Thymus (tissue), 11 donors: ENCODE measurements at regions not wholly inside any gene's neighbourhood (a gene's known extent, or its start where the extent isn't known, plus 50 kb on each side); places are given as distances from the start of the nearest gene placed in this dataset.
"Not testable (repeated sequence)": the region's sequence is repeated elsewhere in the genome, so short reads cannot be mapped to it uniquely, and the experiment has no call there.

Experiments used
- DNase-seq, 9 donors: peaks; one replicate each; pipeline ENCODE4 v3.0.0-alpha.2; 2013; ENCODE audit warnings: low spot score in 9 of 9, low read depth in 6 of 9, missing footprints in 1 of 9
- H3K27ac ChIP-seq, 2 donors: one replicate each; pipeline ENCODE4 v1.5.1; 2013; ENCODE audit warnings: control low read depth in 1 of 2, low read depth in 1 of 2, low read length in 1 of 2, mild to moderate bottlenecking in 1 of 2, moderate library complexity in 1 of 2
- H3K27me3 ChIP-seq, 2 donors: one replicate each; pipeline ENCODE4 v1.5.1; 2013; ENCODE audit warnings: low read length in 1 of 2; ENCODE audit not compliant: control insufficient read depth in 2 of 2, insufficient read depth in 1 of 2
- H3K36me3 ChIP-seq, 2 donors: one replicate each; pipeline ENCODE4 v1.5.1; 2013; ENCODE audit warnings: low read length in 1 of 2, mild to moderate bottlenecking in 1 of 2, moderate library complexity in 1 of 2; ENCODE audit not compliant: control insufficient read depth in 2 of 2, insufficient read depth in 2 of 2
- H3K4me1 ChIP-seq, 2 donors: one replicate each; pipeline ENCODE4 v1.5.1; 2013; ENCODE audit warnings: low read length in 2 of 2; ENCODE audit not compliant: control insufficient read depth in 2 of 2, insufficient read depth in 2 of 2
- H3K4me3 ChIP-seq, 2 donors: one replicate each; pipeline ENCODE4 v1.5.1; 2013; ENCODE audit warnings: low read length in 2 of 2, control low read depth in 1 of 2, mild to moderate bottlenecking in 1 of 2
- H3K9me3 ChIP-seq, 2 donors: one replicate each; pipeline ENCODE4 v1.5.1; 2013; ENCODE audit warnings: low read length in 1 of 2, mild to moderate bottlenecking in 1 of 2; ENCODE audit not compliant: control insufficient read depth in 2 of 2, insufficient read depth in 1 of 2
- WGBS: extraction: QIAGEN DNeasy Blood & Tissue Kit; methylation state at CpG from one replicate; pipeline ENCODE4 v1.1.7; 2013; 5-methylcytosine and 5-hydroxymethylcytosine counted together
- donor health status: healthy.

DNA sequence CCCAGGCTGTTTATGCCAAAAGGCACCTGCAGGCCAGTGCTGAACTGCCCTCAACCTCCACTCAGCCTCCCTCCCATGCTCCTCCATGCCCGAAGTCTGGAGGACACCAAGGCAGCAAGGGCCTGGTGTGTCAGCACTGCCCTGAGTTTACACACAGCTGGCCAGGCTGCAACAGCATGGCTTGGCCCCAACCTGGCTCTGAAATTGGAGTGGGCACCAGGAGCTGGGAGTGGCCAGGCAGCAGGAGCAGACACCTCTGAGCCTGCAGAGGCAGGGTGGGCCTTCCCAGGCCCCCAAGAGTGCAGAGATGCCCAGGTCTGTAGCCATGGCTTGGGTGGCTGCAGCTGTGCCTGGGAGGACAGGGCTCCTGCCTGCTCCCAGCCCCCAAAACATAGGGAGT, 571.2 kb upstream of the ACTRT1 start:
- Histone ChIP-seq H3K27ac (no peak overlapping the region), H3K27me3 (no peaks in the 10 kb centered on the region)
- 100% methylated on average over 1 of the region's 1 CpG for WGBS

DNA sequence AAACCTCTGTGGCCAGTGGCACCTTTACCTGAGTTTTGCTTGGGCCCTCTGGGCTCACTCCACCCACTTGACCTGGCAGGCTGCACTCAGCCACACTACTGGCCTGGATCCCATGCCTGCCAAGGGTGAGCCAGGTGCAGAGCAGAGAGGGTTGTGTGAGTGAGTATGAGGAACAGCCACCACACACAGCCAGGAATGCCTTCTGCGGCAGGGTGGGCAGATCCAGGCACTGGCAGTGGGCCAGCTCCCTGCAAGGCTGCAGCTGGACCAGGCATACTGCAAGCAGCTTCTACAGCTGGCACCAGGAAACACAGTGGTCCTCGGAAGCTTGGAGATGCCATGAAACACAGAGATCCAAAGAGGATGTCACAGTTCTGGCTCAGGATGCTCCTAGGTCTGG, 570.1 kb upstream of the ACTRT1 start:
- no peak overlapping the region for H3K4me3 ChIP-seq
- H3K4me1 ChIP-seq, result no peaks in the 10 kb centered on the region
- H3K9me3 ChIP-seq, result no peaks in the 10 kb centered on the region
- 100% methylated on average over 2 of the region's 2 CpGs for WGBS
- H3K27ac ChIP-seq, result no peak overlapping the region
- no peaks in the 10 kb centered on the region for H3K36me3 ChIP-seq
- no peaks in the 10 kb centered on the region for H3K27me3 ChIP-seq
- no peak for DNase-seq

More for the DNA sequence above, 571.2 kb upstream of the ACTRT1 start:
- no peaks in the 10 kb centered on the region for H3K36me3 ChIP-seq
- no peak overlapping the region for H3K4me3 ChIP-seq
- DNase-seq, result no peak
- H3K9me3 ChIP-seq, result no peaks in the 10 kb centered on the region
- H3K4me1 ChIP-seq, result no peaks in the 10 kb centered on the region

DNA sequence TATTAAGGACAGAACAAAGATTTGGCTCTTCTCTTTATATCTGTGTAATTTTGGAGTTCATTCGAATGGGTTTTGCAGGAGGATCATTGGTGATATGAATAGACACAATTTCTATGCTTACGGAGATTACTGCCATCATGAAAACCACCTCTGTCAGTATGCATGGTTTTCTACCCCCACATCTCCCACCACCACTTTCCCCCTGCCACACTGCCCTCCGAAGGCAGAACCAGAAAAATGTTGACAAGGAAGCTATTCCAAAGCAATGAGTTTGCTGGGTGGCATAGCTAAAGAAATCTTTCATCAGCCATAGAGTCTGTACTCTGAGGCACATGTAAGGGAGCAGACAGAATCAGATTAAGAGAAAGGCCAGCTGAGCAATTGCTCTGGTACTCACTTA, 567.3 kb upstream of the ACTRT1 start:
- no peak for DNase-seq
- H3K4me3 ChIP-seq, result no peak overlapping the region
- no peaks in the 10 kb centered on the region for H3K4me1 ChIP-seq
- H3K36me3 ChIP-seq, result no peaks in the 10 kb centered on the region
- no peak overlapping the region for H3K27ac ChIP-seq
- no peaks in the 10 kb centered on the region for H3K9me3 ChIP-seq
- no peaks in the 10 kb centered on the region for H3K27me3 ChIP-seq
- WGBS, result 82% methylated on average over 3 of the region's 3 CpGs

DNA sequence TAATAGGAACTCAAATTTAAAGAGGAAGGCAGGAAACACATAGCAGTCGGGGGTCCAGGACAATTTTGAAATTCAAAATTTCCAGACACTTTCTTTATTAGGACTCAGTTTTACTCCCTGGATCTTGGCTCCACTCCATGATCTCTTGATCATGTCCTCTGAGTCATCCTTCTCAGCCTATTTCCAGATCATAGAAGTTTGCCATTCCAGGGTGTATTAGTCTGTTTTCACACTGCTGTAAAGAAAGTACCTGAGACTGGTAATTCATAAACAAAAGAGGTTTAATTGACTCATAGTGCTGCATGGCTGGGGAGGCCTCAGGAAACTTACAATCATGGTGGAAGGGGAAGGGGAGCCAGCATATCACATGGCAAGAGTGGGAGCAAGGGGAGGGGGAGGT, 564.7 kb upstream of the ACTRT1 start:
- no peak for DNase-seq
- Histone ChIP-seq H3K27ac (no peak overlapping the region), H3K4me1 (no peaks in the 10 kb centered on the region), H3K4me3 (no peak overlapping the region), H3K27me3 (no peaks in the 10 kb centered on the region), H3K36me3 (no peaks in the 10 kb centered on the region), H3K9me3 (no peaks in the 10 kb centered on the region)
- WGBS, result 83% methylated on average over 1 of the region's 1 CpG

DNA sequence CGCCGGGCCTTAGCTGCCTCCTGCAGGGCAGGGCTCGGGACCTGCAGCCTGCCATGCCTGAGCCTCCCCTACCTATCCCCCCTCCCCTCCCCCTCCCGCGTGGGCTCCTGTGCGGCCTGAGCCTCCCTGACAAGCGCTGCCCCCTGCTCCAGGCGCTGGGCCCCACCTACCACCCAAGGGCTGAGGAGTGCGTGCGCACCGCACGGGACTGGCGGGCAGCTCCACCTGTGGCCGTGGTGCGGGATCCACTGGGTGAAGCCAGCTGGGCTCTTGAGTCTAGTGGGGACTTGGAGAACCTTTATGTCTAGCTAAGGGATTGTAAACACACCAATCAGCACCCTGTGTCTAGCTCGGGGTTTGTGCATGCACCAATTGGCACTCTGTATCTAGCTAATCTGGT, 554.6 kb upstream of the ACTRT1 start:
- H3K4me1 ChIP-seq, DNase-seq, H3K27me3 ChIP-seq, H3K4me3 ChIP-seq, H3K9me3 ChIP-seq, H3K27ac ChIP-seq, H3K36me3 ChIP-seq: not testable (repeated sequence)
- WGBS, result 98% methylated on average over 11 of the region's 16 CpGs

DNA sequence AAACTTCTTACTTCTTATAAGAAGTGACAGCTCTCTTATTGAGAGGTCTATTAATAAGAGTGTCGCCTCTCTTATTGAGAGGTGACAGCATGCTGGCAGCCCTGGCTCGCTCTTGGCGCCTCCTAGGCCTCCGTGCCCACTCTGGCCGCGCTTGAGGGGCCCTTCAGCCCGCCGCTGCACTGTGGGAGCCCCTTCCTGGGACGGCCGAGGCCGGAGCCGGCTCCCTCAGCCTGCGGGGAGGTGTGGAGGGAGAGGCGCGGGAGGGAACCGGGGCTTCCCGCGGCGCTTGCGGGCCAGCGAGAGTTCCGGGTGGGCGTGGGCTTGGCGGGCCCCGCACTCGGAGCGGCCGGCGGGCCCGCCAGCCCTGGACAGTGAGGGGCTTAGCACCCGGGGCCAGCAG, 554.2 kb upstream of the ACTRT1 start:
- not testable (repeated sequence) for DNase-seq, H3K4me3 ChIP-seq

DNA sequence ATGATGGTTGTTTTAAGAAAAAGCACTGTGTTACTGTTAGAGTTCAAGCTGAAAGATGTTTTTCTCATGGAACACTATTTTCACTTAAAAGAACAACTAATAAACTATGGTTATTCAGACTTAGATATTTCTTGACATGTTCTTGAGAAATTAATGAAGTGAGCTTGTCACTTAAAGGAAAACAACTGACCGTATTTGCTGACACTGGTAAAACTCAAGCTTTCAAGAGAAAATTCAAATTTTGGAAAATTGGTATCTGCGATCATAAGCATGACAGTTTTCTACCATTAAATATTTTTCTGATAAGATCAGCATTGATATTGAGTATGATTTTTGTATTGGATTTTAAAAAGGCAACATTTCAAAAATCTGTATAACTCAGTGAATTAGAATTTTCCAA, 549.5 kb upstream of the ACTRT1 start:
- no peak overlapping the region for H3K4me3 ChIP-seq
- H3K27me3 ChIP-seq, result no peaks in the 10 kb centered on the region
- no peak for DNase-seq
- 93% methylated on average over 2 of the region's 2 CpGs for WGBS
- H3K9me3 ChIP-seq, result peaks cover 0 to 11% of the 10 kb centered on the region in 2 donors
- no peak overlapping the region for H3K27ac ChIP-seq
- no peaks in the 10 kb centered on the region for H3K4me1 ChIP-seq
- no peaks in the 10 kb centered on the region for H3K36me3 ChIP-seq

More for the DNA sequence above, 554.2 kb upstream of the ACTRT1 start:
- not testable (repeated sequence) for H3K27ac ChIP-seq, H3K4me1 ChIP-seq, H3K9me3 ChIP-seq, H3K36me3 ChIP-seq, H3K27me3 ChIP-seq
- WGBS, result 61% methylated on average over 31 of the region's 31 CpGs

DNA sequence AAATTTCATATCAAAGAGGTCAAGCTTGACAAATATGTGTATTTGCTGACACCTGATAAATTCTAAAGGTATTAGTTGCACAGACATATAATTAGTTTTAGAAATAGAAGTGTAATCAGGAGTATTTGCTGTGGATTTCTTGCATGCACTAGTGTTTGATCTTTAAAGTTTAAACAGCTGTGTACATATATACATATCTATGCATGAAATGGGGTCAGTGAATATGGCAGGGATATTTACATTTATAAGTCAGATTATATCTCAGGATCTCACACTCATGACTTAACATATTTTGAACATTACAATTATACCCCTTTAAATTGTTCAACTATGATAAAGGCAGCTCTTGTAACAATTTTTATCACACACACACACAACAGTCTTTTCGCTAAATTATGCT, 547.4 kb upstream of the ACTRT1 start:
- WGBS, result 96% methylated on average over 1 of the region's 1 CpG
- Histone ChIP-seq H3K4me1 (no peaks in the 10 kb centered on the region), H3K9me3 (peaks cover 0 to 11% of the 10 kb centered on the region in 2 donors), H3K4me3 (no peak overlapping the region), H3K27ac (no peak overlapping the region), H3K36me3 (no peaks in the 10 kb centered on the region), H3K27me3 (no peaks in the 10 kb centered on the region)
- no peak for DNase-seq

DNA sequence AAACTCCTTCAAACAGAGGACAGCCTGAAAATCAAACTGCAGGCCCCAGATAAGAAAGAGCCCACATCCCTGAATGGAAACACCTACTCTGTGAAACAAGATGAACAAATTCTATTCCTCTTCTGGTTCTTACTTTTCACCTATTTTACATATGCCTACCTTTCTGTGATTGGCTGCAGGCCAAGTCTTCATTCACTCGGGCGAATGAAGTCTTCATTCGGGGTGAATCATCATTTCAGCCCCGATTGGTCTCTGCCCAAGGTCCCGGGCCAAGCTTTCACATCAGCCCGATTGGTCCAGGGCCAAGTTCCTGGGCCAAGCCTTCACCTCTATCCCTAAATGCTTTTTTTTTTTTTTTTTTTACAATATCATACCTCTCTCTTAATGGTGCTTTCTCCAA, 529.8 kb upstream of the ACTRT1 start:
- Histone ChIP-seq H3K27ac (no peak overlapping the region), H3K9me3 (no peaks in the 10 kb centered on the region), H3K4me1 (no peaks in the 10 kb centered on the region), H3K4me3 (no peak overlapping the region), H3K36me3 (no peaks in the 10 kb centered on the region), H3K27me3 (no peaks in the 10 kb centered on the region)
- no peak for DNase-seq
- WGBS, result over 99% methylated on average over 6 of the region's 6 CpGs

DNA sequence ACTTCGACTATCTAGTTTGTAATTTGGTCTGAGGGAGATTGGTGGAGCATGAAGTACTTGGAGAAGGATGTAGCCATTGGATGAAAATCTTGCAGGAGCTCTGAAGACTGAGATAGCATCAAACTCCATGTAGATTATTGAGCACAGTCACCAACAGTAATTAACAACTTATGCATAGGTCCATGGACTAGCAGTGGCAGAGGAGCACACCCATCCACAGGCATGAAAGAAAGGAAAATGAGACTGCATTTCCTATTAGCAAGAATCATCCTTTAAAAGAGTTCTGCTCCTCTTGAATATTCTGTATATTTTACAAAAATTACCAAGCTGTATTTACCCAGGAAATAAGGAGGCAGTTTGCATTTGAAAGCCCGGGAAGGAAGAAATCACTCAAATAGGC, 529.4 kb upstream of the ACTRT1 start:
- Histone ChIP-seq H3K4me1 (no peaks in the 10 kb centered on the region), H3K4me3 (no peak overlapping the region), H3K9me3 (no peaks in the 10 kb centered on the region), H3K27me3 (no peaks in the 10 kb centered on the region), H3K36me3 (no peaks in the 10 kb centered on the region), H3K27ac (no peak overlapping the region)
- WGBS, result 66% methylated on average over 2 of the region's 2 CpGs
- DNase-seq, result no peak
